ENCODE measurements at regions not wholly inside any gene's neighbourhood (a gene's known extent, or its start where the extent isn't known, plus 50 kb on each side); places are given as distances from the start of the nearest gene placed in this dataset.

DNA sequence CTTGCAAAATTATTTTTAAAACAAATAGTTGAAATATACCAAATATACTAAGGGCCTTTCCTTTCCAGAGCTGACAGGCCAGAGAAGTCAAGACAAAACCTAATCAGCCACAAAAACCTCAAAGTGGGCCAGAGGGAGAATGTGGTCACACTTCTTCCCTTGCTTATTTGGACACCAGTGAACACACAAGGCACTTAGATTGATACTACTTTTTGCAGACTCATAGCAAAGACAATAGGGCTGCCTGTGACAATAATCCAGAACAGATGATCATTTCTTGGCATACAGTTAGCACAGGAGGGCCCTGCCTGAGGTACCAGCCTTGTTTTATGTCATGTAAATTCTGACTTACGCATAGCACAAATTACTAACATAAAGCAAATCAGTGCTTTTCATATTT is 215.7 kb upstream of the NEIL3 start:
- Histone ChIP-seq H3K4me3 (ENCODE audit: low read depth in 1 of 2, low read length in 2 of 2) (no peak overlapping the region), H3K9ac (ENCODE audit: low read depth in 1 of 2, low read length in 2 of 2) (no peak overlapping the region), H3K4me1 (ENCODE audit: control insufficient read depth in 1 of 2, insufficient read depth in 2 of 2, low read length in 2 of 2) (no peaks in the 10 kb centered on the region), H3K27ac (ENCODE audit: low read depth, low read length) (no peak overlapping the region), H3K36me3 (ENCODE audit: control insufficient read depth in 1 of 2, insufficient read depth in 2 of 2, low read length in 2 of 2) (no peaks in the 10 kb centered on the region), H3K27me3 (ENCODE audit: control insufficient read depth in 1 of 2, insufficient read depth in 2 of 2, low read length in 2 of 2) (no peaks in the 10 kb centered on the region), H3K9me3 (ENCODE audit: control insufficient read depth in 1 of 2, low read length in 2 of 2) (no peaks in the 10 kb centered on the region)

DNA sequence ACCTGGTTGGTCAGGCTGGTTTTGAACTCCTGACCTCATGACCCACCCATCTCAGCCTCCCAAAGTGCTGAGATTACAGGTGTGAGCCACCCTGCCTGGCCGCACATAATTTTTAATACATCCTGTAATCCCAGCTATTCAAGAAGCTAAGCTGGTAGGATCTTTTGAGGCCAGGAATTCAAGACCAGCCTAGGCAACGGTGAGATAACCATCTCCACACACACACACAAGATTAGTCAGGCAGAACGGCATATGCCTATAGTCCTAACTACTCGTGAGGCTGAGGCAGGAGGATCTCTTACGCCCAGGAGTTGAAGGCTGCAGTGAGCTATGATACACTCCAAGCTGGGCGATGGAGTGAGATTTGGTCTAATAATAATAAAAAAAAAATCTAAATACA is 212.4 kb upstream of the NEIL3 start:
- H3K9ac ChIP-seq (ENCODE audit: low read depth in 1 of 2, low read length in 2 of 2), result no peak overlapping the region
- no peak overlapping the region for H3K27ac ChIP-seq (ENCODE audit: low read depth, low read length)
- no peaks in the 10 kb centered on the region for H3K4me1 ChIP-seq (ENCODE audit: control insufficient read depth in 1 of 2, insufficient read depth in 2 of 2, low read length in 2 of 2)
- H3K9me3 ChIP-seq (ENCODE audit: control insufficient read depth in 1 of 2, low read length in 2 of 2), result no peaks in the 10 kb centered on the region
- H3K27me3 ChIP-seq (ENCODE audit: control insufficient read depth in 1 of 2, insufficient read depth in 2 of 2, low read length in 2 of 2), result no peaks in the 10 kb centered on the region
- H3K36me3 ChIP-seq (ENCODE audit: control insufficient read depth in 1 of 2, insufficient read depth in 2 of 2, low read length in 2 of 2), result no peaks in the 10 kb centered on the region
- no peak overlapping the region for H3K4me3 ChIP-seq (ENCODE audit: low read depth in 1 of 2, low read length in 2 of 2)

DNA sequence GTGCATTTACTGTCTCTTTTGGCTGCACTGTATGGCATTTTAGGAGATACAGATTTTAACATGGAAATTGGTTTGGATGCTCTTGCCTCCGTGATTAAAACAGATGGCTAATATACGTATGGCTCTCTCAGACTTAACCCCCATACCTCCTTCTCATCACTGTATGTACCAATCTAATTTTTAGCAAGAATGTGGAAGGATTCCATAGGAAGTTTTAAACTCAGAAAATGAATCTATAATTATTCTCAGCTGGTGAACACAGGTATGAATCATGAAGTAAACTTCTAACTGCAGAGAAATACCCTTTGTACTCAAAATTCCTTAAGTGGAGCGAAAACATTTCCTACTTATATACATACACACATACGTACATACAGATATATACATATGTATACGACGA is 210.5 kb upstream of the NEIL3 start:
- H3K27me3 ChIP-seq (ENCODE audit: control insufficient read depth in 1 of 2, insufficient read depth in 2 of 2, low read length in 2 of 2), result no peaks in the 10 kb centered on the region
- H3K4me3 ChIP-seq (ENCODE audit: low read depth in 1 of 2, low read length in 2 of 2), result no peak overlapping the region
- H3K9ac ChIP-seq (ENCODE audit: low read depth in 1 of 2, low read length in 2 of 2), result no peak overlapping the region
- H3K4me1 ChIP-seq (ENCODE audit: control insufficient read depth in 1 of 2, insufficient read depth in 2 of 2, low read length in 2 of 2), result no peaks in the 10 kb centered on the region
- H3K9me3 ChIP-seq (ENCODE audit: control insufficient read depth in 1 of 2, low read length in 2 of 2), result no peaks in the 10 kb centered on the region
- no peaks in the 10 kb centered on the region for H3K36me3 ChIP-seq (ENCODE audit: control insufficient read depth in 1 of 2, insufficient read depth in 2 of 2, low read length in 2 of 2)
- no peak overlapping the region for H3K27ac ChIP-seq (ENCODE audit: low read depth, low read length)

DNA sequence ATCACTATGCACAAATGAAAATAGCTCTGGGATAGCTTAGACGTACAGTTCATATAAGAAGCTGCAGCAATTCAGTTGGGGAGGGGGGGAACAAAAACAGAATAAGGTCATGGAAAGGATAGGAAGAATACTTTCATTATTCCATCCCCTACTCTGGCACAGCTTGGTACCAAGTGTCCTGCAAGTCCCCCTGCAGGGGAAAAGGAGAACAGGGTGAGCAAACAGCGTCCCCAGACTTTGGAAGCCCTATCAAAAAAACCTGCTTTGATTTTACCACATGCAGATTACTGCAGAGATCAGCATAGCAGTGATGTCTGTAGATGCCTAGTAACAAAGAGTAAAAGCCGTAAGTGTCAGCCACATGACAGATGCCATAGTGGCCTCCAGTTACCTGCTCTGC is 209.4 kb upstream of the NEIL3 start:
- Histone ChIP-seq H3K4me1 (ENCODE audit: control insufficient read depth in 1 of 2, insufficient read depth in 2 of 2, low read length in 2 of 2) (no peaks in the 10 kb centered on the region), H3K4me3 (ENCODE audit: low read depth in 1 of 2, low read length in 2 of 2) (no peak overlapping the region), H3K9ac (ENCODE audit: low read depth in 1 of 2, low read length in 2 of 2) (no peak overlapping the region), H3K27me3 (ENCODE audit: control insufficient read depth in 1 of 2, insufficient read depth in 2 of 2, low read length in 2 of 2) (no peaks in the 10 kb centered on the region), H3K27ac (ENCODE audit: low read depth, low read length) (no peak overlapping the region), H3K9me3 (ENCODE audit: control insufficient read depth in 1 of 2, low read length in 2 of 2) (no peaks in the 10 kb centered on the region), H3K36me3 (ENCODE audit: control insufficient read depth in 1 of 2, insufficient read depth in 2 of 2, low read length in 2 of 2) (no peaks in the 10 kb centered on the region)

DNA sequence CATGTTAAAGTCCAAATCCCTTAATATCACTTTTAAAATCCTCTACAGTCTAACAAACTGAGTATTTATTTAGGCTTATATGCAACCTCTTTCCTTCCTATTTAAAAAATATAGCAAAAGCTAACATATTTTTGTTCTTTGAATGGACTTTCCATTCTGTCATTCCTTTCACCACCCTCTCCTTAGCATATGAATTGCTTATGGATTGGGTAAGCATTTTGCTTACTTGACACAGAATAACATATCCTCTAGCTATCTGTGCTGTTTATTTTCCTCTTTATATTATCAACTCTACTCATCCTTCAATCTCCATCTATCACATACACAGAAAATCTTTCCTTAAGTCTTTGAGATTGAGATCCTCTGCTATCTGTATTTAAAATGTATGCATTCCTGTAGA is 206.1 kb upstream of the NEIL3 start:
- Histone ChIP-seq H3K9me3 (ENCODE audit: control insufficient read depth in 1 of 2, low read length in 2 of 2) (no peaks in the 10 kb centered on the region), H3K4me1 (ENCODE audit: control insufficient read depth in 1 of 2, insufficient read depth in 2 of 2, low read length in 2 of 2) (no peaks in the 10 kb centered on the region), H3K4me3 (ENCODE audit: low read depth in 1 of 2, low read length in 2 of 2) (no peak overlapping the region)

DNA sequence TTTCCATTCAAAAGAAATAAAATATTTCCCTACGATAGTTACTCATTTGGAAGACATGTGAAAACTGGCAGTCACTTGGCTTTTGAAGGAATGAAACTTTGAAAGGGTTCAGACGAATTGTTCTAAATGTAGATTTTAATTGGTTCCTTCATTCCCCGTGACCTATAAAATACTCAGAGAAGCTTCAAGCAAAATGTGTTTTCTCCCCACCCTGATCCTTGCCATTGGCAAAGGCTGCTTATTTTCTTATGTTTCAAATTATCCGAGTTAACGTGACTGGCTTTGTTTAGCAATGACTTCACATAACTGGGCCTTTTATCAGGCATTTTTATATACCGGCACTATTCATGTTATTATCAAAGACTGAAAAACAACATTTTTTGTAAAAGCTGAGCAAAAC is 204.1 kb upstream of the NEIL3 start:
- Histone ChIP-seq H3K9me3 (ENCODE audit: control insufficient read depth in 1 of 2, low read length in 2 of 2) (no peaks in the 10 kb centered on the region), H3K9ac (ENCODE audit: low read depth in 1 of 2, low read length in 2 of 2) (no peak overlapping the region), H3K27me3 (ENCODE audit: control insufficient read depth in 1 of 2, insufficient read depth in 2 of 2, low read length in 2 of 2) (no peaks in the 10 kb centered on the region), H3K4me1 (ENCODE audit: control insufficient read depth in 1 of 2, insufficient read depth in 2 of 2, low read length in 2 of 2) (no peaks in the 10 kb centered on the region), H3K27ac (ENCODE audit: low read depth, low read length) (no peak overlapping the region), H3K4me3 (ENCODE audit: low read depth in 1 of 2, low read length in 2 of 2) (no peak overlapping the region), H3K36me3 (ENCODE audit: control insufficient read depth in 1 of 2, insufficient read depth in 2 of 2, low read length in 2 of 2) (no peaks in the 10 kb centered on the region)

More for the DNA sequence above, 206.1 kb upstream of the NEIL3 start:
- Histone ChIP-seq H3K36me3 (ENCODE audit: control insufficient read depth in 1 of 2, insufficient read depth in 2 of 2, low read length in 2 of 2) (no peaks in the 10 kb centered on the region), H3K9ac (ENCODE audit: low read depth in 1 of 2, low read length in 2 of 2) (no peak overlapping the region), H3K27me3 (ENCODE audit: control insufficient read depth in 1 of 2, insufficient read depth in 2 of 2, low read length in 2 of 2) (no peaks in the 10 kb centered on the region), H3K27ac (ENCODE audit: low read depth, low read length) (no peak overlapping the region)

DNA sequence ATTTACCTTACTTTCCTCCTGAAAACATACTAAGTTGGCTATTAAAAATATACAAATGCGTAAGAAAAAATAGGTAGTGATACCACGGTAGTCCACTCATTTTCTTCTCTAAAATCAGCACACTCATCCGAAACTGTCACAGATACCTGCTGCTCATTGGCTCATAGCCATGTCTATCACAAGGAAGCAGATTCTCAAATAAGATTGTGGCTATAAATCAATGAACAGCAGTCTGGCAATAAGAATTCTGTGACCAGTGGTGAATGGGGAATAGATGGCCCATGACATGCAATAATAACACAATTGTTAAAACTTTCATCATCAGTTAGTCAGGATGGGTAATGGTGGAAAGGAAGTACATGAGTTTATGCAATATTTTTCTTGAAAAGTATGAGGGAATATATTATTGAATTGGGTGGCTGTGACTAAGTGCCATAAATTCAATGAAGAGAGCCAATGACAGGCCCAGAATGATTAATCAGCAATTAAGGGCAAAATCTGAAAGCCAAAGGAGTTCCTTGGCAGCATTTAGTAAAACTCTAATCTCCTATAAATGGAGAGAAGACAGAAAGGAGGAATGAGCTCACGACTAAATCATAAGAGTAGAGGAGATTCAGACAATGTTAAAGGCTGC is 202.3 kb upstream of the NEIL3 start:
- Histone ChIP-seq H3K9ac (ENCODE audit: low read depth in 1 of 2, low read length in 2 of 2) (no peak overlapping the region), H3K36me3 (ENCODE audit: control insufficient read depth in 1 of 2, insufficient read depth in 2 of 2, low read length in 2 of 2) (no peaks in the 10 kb centered on the region), H3K27ac (ENCODE audit: low read depth, low read length) (no peak overlapping the region), H3K4me1 (ENCODE audit: control insufficient read depth in 1 of 2, insufficient read depth in 2 of 2, low read length in 2 of 2) (no peaks in the 10 kb centered on the region), H3K27me3 (ENCODE audit: control insufficient read depth in 1 of 2, insufficient read depth in 2 of 2, low read length in 2 of 2) (no peaks in the 10 kb centered on the region), H3K9me3 (ENCODE audit: control insufficient read depth in 1 of 2, low read length in 2 of 2) (no peaks in the 10 kb centered on the region), H3K4me3 (ENCODE audit: low read depth in 1 of 2, low read length in 2 of 2) (no peak overlapping the region)

DNA sequence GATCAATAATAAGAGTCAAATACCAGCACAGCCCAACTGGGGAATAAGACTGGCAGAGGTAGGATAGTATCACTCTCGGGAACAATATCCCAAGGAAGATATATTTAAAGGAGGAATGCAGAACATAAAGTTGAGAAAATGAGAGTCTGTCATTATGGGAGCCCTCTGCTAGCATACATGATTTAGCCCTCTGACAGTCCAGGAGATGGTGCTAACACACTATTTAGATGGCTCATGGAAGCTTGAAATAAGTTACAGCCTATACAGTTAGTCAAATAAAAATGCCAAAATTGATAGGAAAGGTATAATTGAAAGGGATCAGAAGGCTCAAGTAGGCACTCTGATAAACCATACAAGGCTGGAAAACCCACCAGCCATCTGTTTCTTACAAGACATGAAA is 201.0 kb upstream of the NEIL3 start:
- H3K36me3 ChIP-seq (ENCODE audit: control insufficient read depth in 1 of 2, insufficient read depth in 2 of 2, low read length in 2 of 2), result no peaks in the 10 kb centered on the region
- H3K27me3 ChIP-seq (ENCODE audit: control insufficient read depth in 1 of 2, insufficient read depth in 2 of 2, low read length in 2 of 2), result no peaks in the 10 kb centered on the region
- H3K27ac ChIP-seq (ENCODE audit: low read depth, low read length), result no peak overlapping the region
- H3K9me3 ChIP-seq (ENCODE audit: control insufficient read depth in 1 of 2, low read length in 2 of 2), result no peaks in the 10 kb centered on the region
- H3K9ac ChIP-seq (ENCODE audit: low read depth in 1 of 2, low read length in 2 of 2), result no peak overlapping the region
- no peak overlapping the region for H3K4me3 ChIP-seq (ENCODE audit: low read depth in 1 of 2, low read length in 2 of 2)
- no peaks in the 10 kb centered on the region for H3K4me1 ChIP-seq (ENCODE audit: control insufficient read depth in 1 of 2, insufficient read depth in 2 of 2, low read length in 2 of 2)

DNA sequence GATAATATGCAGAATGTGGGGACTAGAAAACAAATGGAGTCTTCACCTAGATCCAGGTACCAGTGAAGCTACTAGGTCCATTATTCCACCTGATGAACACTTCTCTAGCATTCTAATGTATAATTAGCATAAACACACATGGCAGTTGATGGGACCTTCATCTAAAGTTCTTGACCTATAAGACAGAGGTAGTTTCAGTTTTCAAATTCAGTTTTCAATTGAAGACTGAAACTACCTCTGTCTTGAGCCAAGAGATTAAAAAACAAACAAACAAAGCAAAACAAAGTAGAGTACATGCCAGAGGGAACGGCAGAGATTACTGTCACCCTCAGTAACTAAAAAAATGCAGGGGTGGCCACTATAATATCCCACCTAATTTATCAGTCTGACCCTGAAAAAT is 199.9 kb upstream of the NEIL3 start:
- Histone ChIP-seq H3K4me3 (ENCODE audit: low read depth in 1 of 2, low read length in 2 of 2) (no peak overlapping the region), H3K4me1 (ENCODE audit: control insufficient read depth in 1 of 2, insufficient read depth in 2 of 2, low read length in 2 of 2) (no peaks in the 10 kb centered on the region), H3K27ac (ENCODE audit: low read depth, low read length) (no peak overlapping the region), H3K27me3 (ENCODE audit: control insufficient read depth in 1 of 2, insufficient read depth in 2 of 2, low read length in 2 of 2) (no peaks in the 10 kb centered on the region), H3K36me3 (ENCODE audit: control insufficient read depth in 1 of 2, insufficient read depth in 2 of 2, low read length in 2 of 2) (no peaks in the 10 kb centered on the region), H3K9me3 (ENCODE audit: control insufficient read depth in 1 of 2, low read length in 2 of 2) (no peaks in the 10 kb centered on the region), H3K9ac (ENCODE audit: low read depth in 1 of 2, low read length in 2 of 2) (no peak overlapping the region)

DNA sequence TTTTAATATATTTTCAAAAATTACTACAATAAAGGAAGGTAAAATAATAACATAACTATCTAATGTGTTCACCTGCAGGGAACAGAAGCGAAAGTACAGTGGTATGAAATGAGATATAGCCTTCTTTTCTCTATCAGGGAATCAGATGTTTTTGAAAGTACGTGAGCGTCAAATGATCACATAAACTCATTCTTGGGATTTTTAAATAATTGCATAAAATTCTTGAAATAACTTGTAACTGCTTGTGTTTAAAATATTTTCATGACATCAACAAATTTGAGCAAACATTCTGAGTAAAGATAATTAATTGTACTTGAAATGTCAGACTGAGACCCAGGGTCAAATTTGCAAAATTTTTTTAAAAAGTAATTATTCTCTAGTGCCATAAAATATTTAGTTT is 193.5 kb upstream of the NEIL3 start:
- no peaks in the 10 kb centered on the region for H3K4me1 ChIP-seq (ENCODE audit: control insufficient read depth in 1 of 2, insufficient read depth in 2 of 2, low read length in 2 of 2)
- H3K36me3 ChIP-seq (ENCODE audit: control insufficient read depth in 1 of 2, insufficient read depth in 2 of 2, low read length in 2 of 2), result no peaks in the 10 kb centered on the region
- H3K4me3 ChIP-seq (ENCODE audit: low read depth in 1 of 2, low read length in 2 of 2), result no peak overlapping the region
- H3K9ac ChIP-seq (ENCODE audit: low read depth in 1 of 2, low read length in 2 of 2), result no peak overlapping the region
- H3K27ac ChIP-seq (ENCODE audit: low read depth, low read length), result no peak overlapping the region
- no peaks in the 10 kb centered on the region for H3K27me3 ChIP-seq (ENCODE audit: control insufficient read depth in 1 of 2, insufficient read depth in 2 of 2, low read length in 2 of 2)
- no peaks in the 10 kb centered on the region for H3K9me3 ChIP-seq (ENCODE audit: control insufficient read depth in 1 of 2, low read length in 2 of 2)

DNA sequence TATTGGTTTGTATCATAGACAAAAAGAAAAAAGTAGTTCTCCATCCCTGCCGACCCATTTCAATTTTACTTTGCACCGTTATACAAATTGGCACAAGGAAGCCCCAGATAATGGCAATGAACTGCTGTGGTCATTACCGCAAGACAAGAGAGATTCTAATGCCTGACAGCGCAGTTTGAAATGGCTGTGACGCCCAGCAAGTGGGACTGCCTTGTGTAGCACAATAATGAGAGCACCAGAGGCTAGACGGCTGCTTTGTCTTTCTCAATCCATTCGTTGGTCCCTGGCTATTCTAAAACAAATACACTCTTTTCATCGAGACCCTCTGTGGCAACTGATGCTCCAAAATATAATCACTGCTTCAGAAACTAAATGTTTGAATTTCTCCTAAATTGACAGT is 192.4 kb upstream of the NEIL3 start:
- Histone ChIP-seq H3K4me1 (ENCODE audit: control insufficient read depth in 1 of 2, insufficient read depth in 2 of 2, low read length in 2 of 2) (no peaks in the 10 kb centered on the region), H3K36me3 (ENCODE audit: control insufficient read depth in 1 of 2, insufficient read depth in 2 of 2, low read length in 2 of 2) (no peaks in the 10 kb centered on the region), H3K27ac (ENCODE audit: low read depth, low read length) (no peak overlapping the region), H3K9me3 (ENCODE audit: control insufficient read depth in 1 of 2, low read length in 2 of 2) (no peaks in the 10 kb centered on the region), H3K27me3 (ENCODE audit: control insufficient read depth in 1 of 2, insufficient read depth in 2 of 2, low read length in 2 of 2) (no peaks in the 10 kb centered on the region), H3K9ac (ENCODE audit: low read depth in 1 of 2, low read length in 2 of 2) (no peak overlapping the region), H3K4me3 (ENCODE audit: low read depth in 1 of 2, low read length in 2 of 2) (no peak overlapping the region)
